SU-DHL-6 (cell line): ENCODE measurements at regions not wholly inside any gene's neighbourhood (a gene's known extent, or its start where the extent isn't known, plus 50 kb on each side); places are given as distances from the start of the nearest gene placed in this dataset.

Experiments
- CTCF ChIP-seq: fragments of 200-600 bp; sonication (generic); IDR thresholded peaks from one replicate; pipeline ENCODE4 v1.5.1; 2017; ENCODE audit warnings: antibody characterized with exemption, mild to moderate bottlenecking, low read length, moderate library complexity; ENCODE audit not compliant: insufficient read depth, poor library complexity, severe bottlenecking
- EZH2phosphoT487 ChIP-seq: fragments of 200-600 bp; sonication (generic), shearing (Covaris generic); conservative IDR thresholded peaks from 2 replicates; pipeline ENCODE4 v1.6.1; 2018; ENCODE audit warnings: mild to moderate bottlenecking, antibody characterized with exemption, low read length, moderate library complexity, mixed read lengths

GRCh38 chr12:9405886-9406563 is 197.8 kb upstream of the PZP start:
- TF ChIP-seq CTCF, result no peak
- no peak for TF ChIP-seq EZH2phosphoT487
